ENCODE measurements at regions not wholly inside any gene's neighbourhood (a gene's known extent, or its start where the extent isn't known, plus 50 kb on each side); places are given as distances from the start of the nearest gene placed in this dataset.
A peak's percentile ranks its signal among the peaks of the same experiment; 100 is the strongest.

DNA sequence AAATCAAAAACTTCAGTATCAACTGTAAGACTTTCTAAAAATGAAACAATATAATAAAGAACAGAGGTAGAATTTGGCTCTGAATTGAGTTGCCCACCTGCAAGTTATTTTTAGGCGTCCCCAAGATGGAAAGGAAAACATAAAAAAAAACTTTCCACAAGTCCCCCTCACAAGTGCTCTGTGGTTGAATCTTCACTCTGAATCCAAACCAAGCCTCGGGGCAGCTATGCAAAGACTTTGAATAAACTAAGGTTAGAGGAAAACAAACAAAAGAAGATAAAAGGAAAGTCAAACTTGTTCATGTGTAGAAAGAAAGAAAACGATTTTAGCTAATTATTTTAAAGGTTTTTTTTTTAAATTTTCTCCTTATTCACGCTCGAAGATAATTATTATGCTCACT, 372.4 kb upstream of the SLIT2 start:
- DNase-seq = no peak

DNA sequence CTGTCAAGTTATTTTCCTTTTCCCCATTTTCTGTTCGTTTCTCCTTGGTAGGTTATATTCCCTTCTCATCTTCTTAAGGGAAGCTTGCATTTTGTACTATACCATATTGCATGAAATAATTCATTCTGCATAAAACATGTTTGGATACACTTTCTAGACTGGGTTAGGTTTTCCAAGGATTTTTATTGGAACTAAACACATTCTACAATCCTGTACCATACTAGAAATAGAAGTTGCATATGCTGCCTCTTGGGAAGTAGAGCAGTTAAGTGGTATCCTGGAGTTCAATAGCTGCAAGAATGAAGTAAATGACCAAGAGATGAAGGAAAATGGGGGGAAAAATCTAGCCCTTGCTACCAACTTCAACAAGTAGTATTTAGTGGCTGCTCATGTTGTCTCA, 393.7 kb upstream of the SLIT2 start:
- no peak for DNase-seq

DNA sequence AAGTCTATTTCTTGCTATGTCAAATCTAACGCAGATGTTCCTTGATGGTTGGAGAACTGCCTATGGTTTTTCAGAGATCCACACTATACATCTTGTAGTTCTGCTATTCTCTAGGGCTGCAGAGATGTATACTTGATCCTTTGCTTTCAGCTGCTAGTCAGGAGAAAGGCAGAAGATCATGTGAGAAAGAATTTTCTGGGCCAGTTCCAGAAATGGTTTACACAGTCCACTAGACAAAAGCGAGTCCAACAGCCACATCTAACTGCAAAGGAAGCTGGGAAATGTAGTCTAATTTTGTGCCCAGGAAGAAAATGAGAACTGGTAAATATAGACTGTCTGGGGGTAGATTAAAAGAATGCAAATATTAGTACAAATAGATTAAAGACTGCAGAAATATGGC, 394.3 kb upstream of the SLIT2 start:
- DNase-seq = peak; percentile 18

DNA sequence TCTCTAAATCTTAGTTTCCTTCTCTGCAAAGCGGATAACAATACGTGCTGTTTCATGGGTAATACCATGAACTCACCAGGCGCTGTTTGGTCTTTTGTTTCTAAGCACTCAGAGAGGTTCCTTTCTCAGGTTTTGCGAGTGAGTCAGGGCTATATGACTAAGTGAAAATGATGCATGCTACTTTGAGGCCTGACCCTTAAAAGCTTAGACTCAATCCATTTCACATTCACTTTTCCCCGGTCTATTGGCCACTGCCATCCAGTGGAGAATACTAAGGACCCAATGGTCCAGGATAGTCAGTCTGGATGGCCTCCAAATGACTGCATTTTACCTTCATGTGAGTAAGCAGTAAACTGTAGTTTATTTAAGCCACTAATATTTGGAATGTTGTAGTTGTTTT, 400.8 kb upstream of the SLIT2 start:
- DNase-seq = no peak

DNA sequence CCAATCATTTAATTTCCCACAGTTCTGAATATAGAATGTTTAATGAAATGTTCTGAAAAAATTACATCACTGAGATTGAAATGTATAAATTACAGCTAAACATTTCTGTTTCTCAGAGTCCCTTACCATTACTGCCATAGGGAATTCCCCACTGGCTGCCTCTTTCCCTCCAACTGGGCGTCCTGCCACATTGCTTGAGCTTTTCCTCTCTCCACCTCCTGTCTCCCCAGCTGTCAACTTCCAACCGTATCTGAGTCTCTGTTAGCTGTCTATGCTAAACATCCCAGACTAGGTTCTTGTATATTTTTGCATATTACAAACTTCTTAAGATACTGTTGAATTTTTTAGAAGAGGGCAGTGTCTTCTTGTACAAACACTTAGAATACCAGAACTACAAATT, 407.3 kb upstream of the SLIT2 start:
- DNase-seq = peak; percentile 33

DNA sequence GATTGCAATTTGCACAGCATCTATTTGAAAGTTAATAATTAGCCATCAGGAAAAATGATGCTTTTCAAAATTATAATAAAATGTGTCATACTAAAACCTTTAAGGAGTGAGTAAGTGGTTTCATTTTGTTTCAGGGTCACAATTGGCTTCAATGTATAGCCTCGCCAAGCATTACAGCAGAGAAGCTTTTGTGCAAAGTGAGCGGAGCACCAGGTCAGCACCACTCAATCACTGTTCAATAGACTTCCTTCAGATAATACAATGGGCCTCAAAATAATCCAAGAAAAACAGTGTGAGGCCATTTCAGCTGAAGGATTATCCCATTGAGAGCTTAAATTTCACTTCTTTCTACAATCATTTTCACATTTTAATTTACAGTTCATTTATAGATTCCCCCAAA, 409.2 kb upstream of the SLIT2 start:
- DNase-seq = no peak

DNA sequence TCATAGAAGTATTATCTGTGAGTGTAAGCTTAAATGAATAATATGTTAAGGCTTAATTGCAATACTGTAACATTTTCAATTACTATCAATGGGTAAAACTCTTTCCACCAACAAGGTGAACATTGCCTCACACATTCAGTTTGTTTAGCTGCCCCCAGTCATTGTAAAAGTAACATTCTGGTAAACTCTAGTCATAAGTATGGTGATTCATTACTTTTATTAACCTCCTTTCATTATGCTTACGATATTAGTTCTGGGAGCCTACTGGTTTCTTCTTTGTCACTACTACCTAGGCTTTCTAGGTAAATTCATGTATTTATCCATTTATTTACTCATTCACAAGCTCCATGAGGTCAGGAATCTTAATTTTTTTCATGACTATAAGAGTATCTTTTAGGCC, 412.8 kb upstream of the SLIT2 start:
- no peak for DNase-seq

DNA sequence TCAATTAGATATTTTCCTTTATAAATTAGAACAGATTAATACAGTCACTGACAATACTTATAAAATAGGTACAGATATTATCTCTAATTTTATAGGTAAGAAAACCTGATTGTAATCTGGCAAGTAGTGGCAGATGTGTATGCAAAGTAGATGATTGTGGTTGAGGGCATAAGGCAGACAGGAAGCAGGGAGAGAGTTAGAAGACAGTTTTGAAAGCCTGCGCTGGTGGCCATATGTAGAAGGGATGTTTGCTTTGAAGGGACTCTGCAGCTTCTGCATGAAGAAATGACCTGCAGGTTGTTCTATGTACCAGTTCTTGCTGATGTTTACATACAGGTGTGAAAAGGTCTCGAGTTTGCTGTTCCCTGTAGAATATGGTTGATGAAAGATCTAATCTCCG, 416.3 kb upstream of the SLIT2 start:
- DNase-seq = no peak

DNA sequence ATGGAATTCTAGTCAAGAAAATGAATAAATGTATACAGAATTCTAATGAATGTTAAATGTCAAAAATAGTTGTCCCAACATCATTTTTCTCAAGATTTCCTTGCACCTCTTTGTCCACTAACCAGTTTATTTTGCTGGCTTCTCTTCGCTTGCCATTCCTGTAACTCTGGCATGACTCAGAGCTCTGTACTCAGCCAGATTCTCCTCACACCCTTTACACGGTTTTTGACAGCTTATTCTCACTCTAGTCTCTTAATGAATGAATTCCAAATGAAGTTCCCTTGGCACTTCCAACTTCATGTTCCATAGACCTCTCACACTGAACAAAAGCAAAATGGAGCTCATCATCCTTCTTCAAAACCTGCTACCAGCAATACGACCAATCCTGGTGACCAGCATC, 419.3 kb upstream of the SLIT2 start:
- no peak for DNase-seq

DNA sequence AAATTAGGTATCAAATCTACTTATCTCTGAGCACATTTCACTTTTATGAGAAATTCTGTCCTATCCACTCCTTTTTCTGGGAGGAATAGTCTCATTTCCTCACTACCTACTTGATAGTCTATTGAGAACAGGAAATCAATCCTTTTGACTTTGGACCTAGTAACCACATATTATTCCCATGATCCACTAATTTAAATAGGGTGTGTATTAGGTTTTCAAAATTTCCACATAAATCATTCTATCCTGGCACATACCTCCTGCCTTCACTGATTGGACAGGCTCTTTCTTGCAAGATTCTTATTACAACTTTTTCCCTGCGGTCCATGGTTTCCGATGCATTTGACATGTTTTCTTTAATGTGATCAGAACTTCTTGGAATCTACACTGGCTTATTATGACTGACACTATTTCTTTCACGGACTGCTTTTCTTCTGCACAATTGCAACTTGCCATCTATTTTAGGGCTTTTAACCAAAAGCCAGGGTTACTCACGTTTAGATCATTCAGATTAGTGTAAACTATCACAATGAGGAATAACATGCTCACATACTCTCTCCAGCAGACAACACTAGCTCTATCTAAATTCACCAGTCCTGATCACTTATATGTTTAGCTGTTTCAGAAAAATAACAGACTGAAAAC, 419.9 kb upstream of the SLIT2 start:
- DNase-seq = no peak

DNA sequence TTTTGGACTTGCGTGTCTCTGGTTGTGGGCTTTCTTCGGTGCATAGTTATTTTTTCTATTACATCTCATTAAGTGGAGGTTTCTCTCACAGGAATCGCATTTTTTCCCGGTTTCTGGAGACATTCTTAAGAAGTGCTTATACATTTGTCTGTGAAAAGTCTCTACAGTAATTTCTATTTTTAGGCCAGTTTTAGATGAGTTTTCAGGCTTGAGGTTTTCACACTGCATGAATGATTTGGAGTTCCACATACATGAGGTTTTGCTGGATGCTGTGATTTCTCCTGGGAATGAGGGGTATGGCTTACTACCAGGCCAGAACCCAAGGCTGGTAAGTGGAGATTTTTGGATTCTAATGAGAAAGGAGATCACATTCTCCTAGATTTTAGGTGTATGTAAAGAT, 422.6 kb upstream of the SLIT2 start:
- no peak for DNase-seq

DNA sequence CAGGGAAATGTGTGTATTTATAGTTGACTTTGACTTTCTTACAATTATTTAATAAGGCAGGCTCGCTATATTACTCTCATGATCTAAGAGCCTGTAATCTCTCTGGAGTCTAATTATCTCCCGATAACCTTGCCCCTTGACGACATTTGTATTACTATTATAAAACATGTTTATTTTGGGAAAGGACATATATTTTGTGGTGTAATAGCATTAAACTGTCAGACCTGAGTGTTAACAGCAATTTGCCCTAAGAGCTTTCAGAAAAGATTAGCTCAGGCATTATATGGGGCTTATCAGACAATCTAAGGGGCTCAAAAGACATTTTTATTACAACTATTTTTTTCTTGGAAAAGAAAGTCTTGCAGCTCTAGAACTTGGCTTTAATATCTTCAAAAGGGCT, 427.9 kb upstream of the SLIT2 start:
- DNase-seq = no peak

DNA sequence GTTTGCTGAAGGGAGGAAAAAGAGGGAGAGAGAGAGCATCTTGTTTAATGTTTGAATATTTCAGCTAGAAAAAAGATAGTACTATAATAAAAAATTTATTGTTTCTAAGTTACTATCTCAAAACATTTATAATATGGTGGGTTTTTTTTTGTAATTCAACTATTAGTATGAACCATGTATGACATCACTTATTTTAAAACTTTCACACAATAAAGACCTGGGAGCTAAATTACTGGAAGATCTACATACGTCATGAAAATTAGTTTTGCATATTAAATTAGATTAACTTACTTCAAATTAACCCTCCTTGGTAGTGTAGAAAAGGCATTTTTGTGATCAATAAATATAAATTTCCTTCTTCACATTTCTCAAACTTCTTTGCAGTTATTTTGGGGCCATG, 432.0 kb upstream of the SLIT2 start:
- no peak for DNase-seq

DNA sequence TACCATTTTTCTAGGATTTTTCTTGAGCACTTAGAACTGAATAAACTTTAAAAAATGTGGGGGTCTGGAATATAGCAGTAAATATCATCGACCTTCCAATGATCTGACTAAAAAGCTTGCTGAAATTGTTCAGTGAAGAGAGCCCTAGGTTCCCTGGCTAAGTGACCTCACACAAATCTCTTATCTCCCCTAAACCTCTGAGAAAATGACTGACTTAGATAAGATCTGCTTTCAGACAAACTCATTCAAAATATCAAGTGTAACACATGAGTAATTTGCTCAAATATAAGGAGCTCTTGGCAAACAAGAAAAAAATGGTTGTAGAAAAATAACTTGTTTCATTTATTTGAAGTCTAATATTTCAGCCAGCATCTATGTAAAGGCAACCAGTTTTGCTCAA, 441.7 kb upstream of the SLIT2 start:
- DNase-seq = no peak

DNA sequence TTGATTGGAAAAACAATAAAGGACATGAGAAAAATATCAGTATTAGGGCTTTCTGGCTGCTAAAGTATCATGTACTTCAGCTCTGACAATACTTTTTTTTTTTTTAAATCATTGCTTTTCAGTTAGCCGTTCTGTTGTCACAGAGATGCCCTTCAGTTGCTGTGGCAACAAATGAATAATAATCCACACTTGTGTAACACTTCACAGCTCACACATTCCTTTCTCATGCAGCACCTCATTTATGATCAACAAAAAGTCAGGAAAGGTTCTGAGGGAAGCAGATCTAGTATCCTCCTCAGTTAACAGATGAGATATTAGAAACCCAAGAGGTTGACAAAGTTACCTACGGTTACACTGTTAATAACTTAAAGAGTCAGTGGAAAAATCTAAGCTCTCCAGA, 444.2 kb upstream of the SLIT2 start:
- DNase-seq = no peak

DNA sequence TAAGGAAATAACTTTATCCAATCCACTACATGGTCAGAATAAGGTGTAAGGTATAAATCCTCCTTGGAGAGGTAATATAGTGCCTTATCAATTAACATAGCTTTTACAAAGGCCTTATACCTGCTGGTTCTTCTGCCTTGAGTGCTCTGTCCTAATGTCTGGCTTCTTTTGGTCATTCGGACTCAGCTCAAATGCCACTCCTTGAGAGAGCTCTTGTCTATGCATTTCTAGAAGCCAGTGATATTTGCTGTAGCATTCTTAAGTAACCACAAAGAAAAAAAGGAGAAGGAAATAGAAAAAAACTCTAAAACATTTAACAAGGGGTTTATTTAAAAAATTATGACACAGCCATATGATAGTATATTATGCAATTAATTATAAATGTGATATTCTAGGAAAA, 444.8 kb upstream of the SLIT2 start:
- no peak for DNase-seq

DNA sequence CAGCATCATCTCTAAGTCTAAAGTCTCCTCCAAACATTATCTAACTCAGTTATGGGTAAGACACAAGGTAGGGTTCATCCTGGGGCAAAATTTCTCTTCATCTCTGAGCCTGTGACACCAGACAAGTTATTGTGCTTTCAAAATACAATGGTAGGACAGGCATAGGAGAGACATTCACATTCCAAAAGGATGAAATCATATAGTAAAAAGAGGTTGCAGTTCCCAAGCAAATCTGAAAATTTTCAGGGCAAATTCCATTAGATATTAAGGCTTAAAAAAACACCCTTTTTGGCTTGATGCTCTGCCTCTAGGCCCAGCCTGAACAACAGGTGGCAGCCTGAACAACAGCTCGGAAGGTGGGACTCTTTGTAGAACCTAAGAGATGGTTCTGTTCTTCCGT, 448.3 kb upstream of the SLIT2 start:
- DNase-seq = no peak

DNA sequence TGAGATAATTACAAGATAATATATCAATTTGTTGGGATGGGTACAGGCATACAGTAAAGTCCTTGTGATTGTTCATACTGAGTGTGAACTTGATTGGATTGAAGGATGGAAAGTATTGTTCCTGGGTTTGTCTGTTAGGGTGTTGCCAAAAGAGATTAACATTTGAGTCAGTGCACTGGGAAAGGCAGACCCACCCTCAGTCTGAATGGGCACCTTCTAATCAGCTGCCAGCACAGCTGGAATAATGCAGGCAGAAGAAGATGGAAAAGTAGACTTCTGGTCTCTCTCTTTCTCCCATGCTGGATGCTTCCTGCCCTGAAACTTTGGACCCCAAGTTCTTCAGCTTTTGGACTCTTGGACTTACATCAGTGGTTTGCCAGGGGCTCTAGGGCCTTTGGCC, 457.9 kb upstream of the SLIT2 start:
- no peak for DNase-seq

DNA sequence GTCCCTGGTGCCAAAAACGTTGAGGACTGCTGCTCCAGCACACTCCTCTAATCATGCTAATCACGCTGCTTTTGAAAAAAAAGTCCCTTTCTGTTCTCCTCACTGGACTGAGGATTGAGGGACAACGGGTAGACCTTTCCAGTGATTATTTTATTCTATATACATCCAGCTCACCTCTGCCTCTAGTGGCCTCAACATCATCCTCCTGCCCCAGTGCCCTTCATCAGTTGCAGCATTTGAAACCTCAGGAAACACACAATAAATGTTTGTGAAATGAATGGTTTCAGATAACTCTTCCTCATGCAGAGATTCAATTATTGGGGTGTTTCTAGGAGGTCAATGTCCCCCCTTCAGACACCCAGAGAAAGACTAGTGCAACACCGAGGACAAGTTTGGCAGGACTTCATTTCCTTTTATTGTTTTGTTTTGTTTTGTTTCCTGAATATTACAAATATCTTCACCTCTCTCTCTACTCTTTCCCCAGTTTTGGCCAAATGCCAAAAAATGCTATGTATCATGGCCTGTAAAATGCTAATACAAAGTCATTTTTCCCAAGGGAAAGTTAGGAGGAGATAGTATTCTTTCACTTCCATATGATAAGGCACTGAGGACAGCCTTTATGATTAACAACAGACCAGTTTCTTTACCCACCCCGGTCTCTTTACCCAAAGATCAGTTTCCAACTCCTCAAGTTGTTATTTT, 460.1 kb upstream of the SLIT2 start:
- DNase-seq = no peak

DNA sequence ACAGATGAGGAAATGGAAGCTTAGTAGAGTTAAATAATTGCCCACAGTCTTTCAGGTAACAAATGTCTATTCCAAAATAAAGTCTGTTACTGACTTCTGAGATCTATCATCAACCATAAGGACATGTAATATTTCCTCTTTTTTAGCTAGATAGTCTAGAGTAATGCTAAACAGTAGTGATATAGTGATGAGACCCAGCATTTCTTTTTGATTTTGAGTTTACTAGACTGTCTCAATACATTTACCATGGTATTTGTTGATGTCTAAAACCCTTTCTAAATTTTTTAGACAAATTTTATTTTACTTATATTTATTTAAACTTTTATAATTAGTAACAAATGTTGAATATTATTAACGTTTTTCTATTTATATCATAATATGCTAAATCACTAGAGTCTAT, 465.1 kb upstream of the SLIT2 start:
- no peak for DNase-seq

DNA sequence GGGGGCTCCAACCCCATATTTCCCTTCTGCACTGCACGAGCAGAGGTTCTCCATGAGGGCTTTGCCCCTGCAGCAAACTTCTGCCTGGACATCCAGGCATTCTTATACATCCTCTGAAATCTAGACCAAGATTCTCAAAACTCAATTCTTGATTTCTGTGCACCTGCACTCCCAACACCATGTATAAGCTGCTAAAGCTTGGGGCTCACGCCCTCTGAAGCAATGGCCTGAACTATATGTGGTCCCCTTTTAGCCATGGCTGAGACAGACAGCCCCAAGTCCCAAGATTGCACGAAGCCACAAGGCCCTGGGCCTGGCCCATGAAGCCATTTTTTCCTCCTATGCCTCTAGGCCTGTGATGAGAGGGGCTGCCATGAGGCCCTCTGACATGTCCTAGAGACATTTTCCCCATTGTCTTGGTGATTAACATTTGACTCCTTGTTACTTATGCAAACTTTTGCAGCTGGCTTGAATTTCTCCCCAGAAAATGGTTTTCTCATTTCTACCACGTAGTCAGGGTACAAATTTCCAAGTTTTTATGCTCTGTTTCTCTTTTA, 468.0 kb upstream of the SLIT2 start:
- no peak for DNase-seq

DNA sequence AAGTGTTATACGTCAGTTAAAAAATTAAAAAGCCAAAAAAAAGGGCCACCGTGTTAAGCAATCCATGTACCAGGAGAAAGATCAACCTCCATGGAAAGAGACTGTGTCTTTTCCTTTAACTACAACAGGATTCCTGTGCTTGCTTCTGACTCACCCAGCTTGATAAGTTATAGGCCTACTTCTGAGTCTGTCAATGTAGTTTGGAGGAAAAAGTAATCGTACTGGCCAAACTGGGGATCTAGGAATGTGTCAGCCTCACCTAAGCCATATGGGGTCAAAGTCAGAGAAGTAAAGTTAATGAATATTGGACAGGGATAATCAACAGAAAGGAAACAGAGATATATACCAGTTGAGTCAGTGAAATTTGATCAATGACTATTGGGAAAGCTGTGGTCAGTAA, 470.8 kb upstream of the SLIT2 start:
- no peak for DNase-seq

DNA sequence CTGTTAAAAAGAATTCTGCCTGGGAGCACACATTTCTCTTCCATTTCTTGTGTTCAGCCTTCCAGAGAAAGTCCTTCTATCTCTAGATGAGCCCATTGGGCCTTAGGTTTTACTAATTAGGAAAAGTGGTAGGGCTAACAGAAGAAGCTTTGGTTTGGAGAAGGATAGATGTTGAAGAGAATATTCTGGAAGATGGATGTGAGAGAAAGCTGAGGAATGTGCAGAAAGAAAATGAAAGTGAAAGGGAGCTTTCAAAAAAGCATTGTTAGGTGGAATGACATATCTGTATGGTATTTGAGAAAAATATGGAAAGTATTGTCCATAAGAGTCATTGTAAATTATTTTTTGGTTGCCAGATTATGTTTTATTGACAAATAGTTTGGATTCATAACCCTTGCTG, 474.8 kb upstream of the SLIT2 start:
- DNase-seq = no peak

DNA sequence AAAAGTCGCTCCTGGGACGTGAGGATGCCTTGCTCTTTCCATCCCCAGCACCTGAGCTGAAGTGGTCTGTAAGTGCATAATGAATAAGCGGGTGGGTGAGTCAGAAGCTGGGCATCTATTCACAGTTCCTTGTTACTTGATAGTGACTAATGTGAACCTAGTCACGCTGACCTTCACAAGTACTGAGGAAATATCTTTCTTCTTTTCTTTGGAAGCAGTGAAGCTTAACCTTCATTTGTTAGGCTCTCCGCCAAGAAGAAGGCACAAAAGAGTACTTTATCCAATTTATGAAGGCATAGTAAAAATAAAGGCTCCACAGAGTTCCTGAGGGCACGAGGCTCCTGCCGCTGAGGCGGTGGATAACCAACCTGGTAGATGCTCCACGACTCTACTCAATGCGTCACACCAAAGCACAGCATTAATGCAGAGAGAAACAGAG, 475.7 kb upstream of the SLIT2 start:
- DNase-seq = no peak

All from right hindlimb (tissue), 1 donor.